ENCODE measurements at regions not wholly inside any gene's neighbourhood (a gene's known extent, or its start where the extent isn't known, plus 50 kb on each side); places are given as distances from the start of the nearest gene placed in this dataset.
"Not testable (repeated sequence)": the region's sequence is repeated elsewhere in the genome, so short reads cannot be mapped to it uniquely, and the experiment has no call there.

- DNase-seq (ENCODE audit: extremely low spot score, unreplicated experiment): no peak
- TF ChIP-seq CTCF (conservative IDR thresholded peaks at IDR 0.05): no peak
- Mint-ChIP-seq H3K4me3 (no peak overlapping the region), H3K36me3 (no peaks in the 10 kb centered on the region), H3K4me1 (ENCODE audit: unreplicated experiment) (peaks cover 18% of the 10 kb centered on the region), H3K27ac (no peak overlapping the region), H3K9me3 (no peaks in the 10 kb centered on the region), H3K27me3 (no peaks in the 10 kb centered on the region)
These were observed 63.5 kb upstream of the SELENOP start for GRCh38 chr5:42875211-42875610.

GRCh38 chr5:42874621-42875198 is 63.0 kb upstream of the SELENOP start:
- Mint-ChIP-seq H3K4me1 (ENCODE audit: unreplicated experiment) (peaks cover 18% of the 10 kb centered on the region), H3K27ac (no peak overlapping the region), H3K9me3 (no peaks in the 10 kb centered on the region), H3K4me3 (no peak overlapping the region), H3K36me3 (no peaks in the 10 kb centered on the region), H3K27me3 (no peaks in the 10 kb centered on the region)
- DNase-seq (ENCODE audit: extremely low spot score, unreplicated experiment): no peak
- TF ChIP-seq CTCF (conservative IDR thresholded peaks at IDR 0.05): no peak

GRCh38 chr5:42872865-42873264 is 61.2 kb upstream of the SELENOP start:
- H3K4me3 Mint-ChIP-seq: no peak overlapping the region

GRCh38 chr5:42870882-42871418 is 59.3 kb upstream of the SELENOP start:
- Mint-ChIP-seq H3K9me3 (no peaks in the 10 kb centered on the region), H3K4me1 (ENCODE audit: unreplicated experiment) (no peaks in the 10 kb centered on the region), H3K36me3 (no peaks in the 10 kb centered on the region), H3K27ac (no peak overlapping the region), H3K27me3 (peaks cover 5% of the 10 kb centered on the region), H3K4me3 (no peak overlapping the region)
- DNase-seq (ENCODE audit: extremely low spot score, unreplicated experiment): no peak
- TF ChIP-seq CTCF (conservative IDR thresholded peaks at IDR 0.05): no peak

More at GRCh38 chr5:42872865-42873264, 61.2 kb upstream of the SELENOP start:
- Mint-ChIP-seq H3K36me3 (no peaks in the 10 kb centered on the region), H3K4me1 (ENCODE audit: unreplicated experiment) (peaks cover 9% of the 10 kb centered on the region), H3K27ac (no peak overlapping the region), H3K27me3 (no peaks in the 10 kb centered on the region), H3K9me3 (no peaks in the 10 kb centered on the region)
- DNase-seq (ENCODE audit: extremely low spot score, unreplicated experiment): no peak
- TF ChIP-seq CTCF (conservative IDR thresholded peaks at IDR 0.05): no peak

GRCh38 chr5:42868417-42868816 is 56.7 kb upstream of the SELENOP start:
- not testable (repeated sequence) for H3K4me1 Mint-ChIP-seq (ENCODE audit: unreplicated experiment); H3K36me3 Mint-ChIP-seq; H3K9me3 Mint-ChIP-seq; H3K27ac Mint-ChIP-seq; H3K4me3 Mint-ChIP-seq; DNase-seq (ENCODE audit: extremely low spot score, unreplicated experiment); H3K27me3 Mint-ChIP-seq

GRCh38 chr5:42864749-42865148 is 53.1 kb upstream of the SELENOP start:
- DNase-seq (ENCODE audit: extremely low spot score, unreplicated experiment); H3K4me1 Mint-ChIP-seq (ENCODE audit: unreplicated experiment); H3K4me3 Mint-ChIP-seq; H3K36me3 Mint-ChIP-seq; H3K27me3 Mint-ChIP-seq; H3K9me3 Mint-ChIP-seq; H3K27ac Mint-ChIP-seq: not testable (repeated sequence)

All from type B pancreatic cell (in vitro differentiated cells).